Kidney (tissue), 13 donors: ENCODE measurements at regions not wholly inside any gene's neighbourhood (a gene's known extent, or its start where the extent isn't known, plus 50 kb on each side); places are given as distances from the start of the nearest gene placed in this dataset.

Source experiments
- DNase-seq, 5 donors: peaks; one replicate each; pipeline ENCODE4 v3.0.0-alpha.2; 2013 to 2020
- FAIRE-seq: peaks from 2 replicates; lab custom pipeline; 2012; peaks lifted over from hg19 to GRCh38; lab: Jason Lieb, UNC
- H3K27ac ChIP-seq, 2 donors: one replicate each; pipeline ENCODE4 v1.7.0; 2013; ENCODE audit warnings: low read depth in 2 of 2, low read length in 2 of 2, inconsistent platforms in 1 of 2
- H3K27me3 ChIP-seq: one replicate; pipeline ENCODE4 v1.7.1; 2013; ENCODE audit warnings: low read length, inconsistent platforms; ENCODE audit not compliant: control insufficient read depth, insufficient read depth
- H3K36me3 ChIP-seq, 3 donors: one replicate each; pipeline versions ENCODE4 v1.7.0 to v1.7.1; 2013; ENCODE audit warnings: low read length in 3 of 3, control low read depth in 1 of 3, inconsistent platforms in 1 of 3; ENCODE audit not compliant: insufficient read depth in 3 of 3, control insufficient read depth in 2 of 3
- H3K4me1 ChIP-seq, 3 donors: one replicate each; pipeline versions ENCODE4 v1.7.0 to v1.7.1; 2013; ENCODE audit warnings: low read length in 3 of 3, inconsistent platforms in 1 of 3, low read depth in 1 of 3; ENCODE audit not compliant: control insufficient read depth in 2 of 3, insufficient read depth in 2 of 3
- H3K4me3 ChIP-seq, 3 donors: one replicate each; pipeline versions ENCODE4 v1.7.0 to v1.8.1; 2013; ENCODE audit warnings: low read length in 3 of 3, control low read depth in 1 of 3, inconsistent platforms in 1 of 3
- H3K9ac ChIP-seq, 3 donors: one replicate each; pipeline versions ENCODE4 v1.7.0 to v1.7.1; 2013; ENCODE audit warnings: low read length in 3 of 3, control low read depth in 1 of 3, inconsistent platforms in 1 of 3
- H3K9me3 ChIP-seq, 3 donors: one replicate each; pipeline versions ENCODE4 v1.7.0 to v1.7.1; 2013; ENCODE audit warnings: low read length in 3 of 3, control low read depth in 1 of 3, inconsistent platforms in 1 of 3; ENCODE audit not compliant: control insufficient read depth in 2 of 3, insufficient read depth in 1 of 3
- intact Hi-C: fragments of 100-400 bp; cut with DNase I; formaldehyde crosslinking; loops from one replicate; pipeline ENCODE4 v1.11.1; 2022
- TF ChIP-seq, protein P1 (sequence below): IDR thresholded peaks from 3 replicates; pipeline ENCODE4 v1.5.1; 2012; ENCODE audit warnings: mild to moderate bottlenecking, moderate library complexity, borderline replicate concordance; ENCODE audit not compliant: insufficient read depth; ENCODE audit errors: extremely low read depth
- donor health status: control.
- donor health status: control.
- donor health status: control.
- donor health status: control.
- donor health status: control.
- donor health status: DM: yes; HTN: yes; CAD: no.
- donor health status: Normal renal cell carcinoma (clear cell type).

DNA sequence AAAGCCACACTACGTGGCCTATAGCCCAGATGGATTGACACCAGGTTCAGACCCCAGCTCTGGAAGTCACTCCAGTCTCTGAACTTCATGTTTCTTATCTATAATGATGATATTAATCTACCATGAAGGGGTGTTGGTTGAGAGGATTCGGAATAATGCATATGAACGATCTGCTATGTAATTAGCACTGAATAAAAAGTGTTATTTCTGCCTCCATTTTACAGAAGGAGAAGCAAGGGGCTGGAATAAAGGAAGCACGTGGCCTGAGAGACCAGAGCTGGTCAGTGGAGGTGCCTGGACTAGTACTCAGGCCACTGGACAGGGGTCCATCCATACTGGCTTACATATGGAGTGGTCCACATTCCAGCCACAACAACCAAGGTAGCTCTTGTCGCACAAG is 166.5 kb upstream of the MYCN start:
- Histone ChIP-seq H3K27ac (no peak overlapping the region), H3K9ac (no peak overlapping the region), H3K4me1 (no peaks in the 10 kb centered on the region), H3K36me3 (no peaks in the 10 kb centered on the region), H3K4me3 (no peak overlapping the region), H3K9me3 (no peaks in the 10 kb centered on the region), H3K27me3 (no peaks in the 10 kb centered on the region)
- DNase-seq = no peak
- intact Hi-C loops = no loop called here
- TF ChIP-seq, protein P1, sequence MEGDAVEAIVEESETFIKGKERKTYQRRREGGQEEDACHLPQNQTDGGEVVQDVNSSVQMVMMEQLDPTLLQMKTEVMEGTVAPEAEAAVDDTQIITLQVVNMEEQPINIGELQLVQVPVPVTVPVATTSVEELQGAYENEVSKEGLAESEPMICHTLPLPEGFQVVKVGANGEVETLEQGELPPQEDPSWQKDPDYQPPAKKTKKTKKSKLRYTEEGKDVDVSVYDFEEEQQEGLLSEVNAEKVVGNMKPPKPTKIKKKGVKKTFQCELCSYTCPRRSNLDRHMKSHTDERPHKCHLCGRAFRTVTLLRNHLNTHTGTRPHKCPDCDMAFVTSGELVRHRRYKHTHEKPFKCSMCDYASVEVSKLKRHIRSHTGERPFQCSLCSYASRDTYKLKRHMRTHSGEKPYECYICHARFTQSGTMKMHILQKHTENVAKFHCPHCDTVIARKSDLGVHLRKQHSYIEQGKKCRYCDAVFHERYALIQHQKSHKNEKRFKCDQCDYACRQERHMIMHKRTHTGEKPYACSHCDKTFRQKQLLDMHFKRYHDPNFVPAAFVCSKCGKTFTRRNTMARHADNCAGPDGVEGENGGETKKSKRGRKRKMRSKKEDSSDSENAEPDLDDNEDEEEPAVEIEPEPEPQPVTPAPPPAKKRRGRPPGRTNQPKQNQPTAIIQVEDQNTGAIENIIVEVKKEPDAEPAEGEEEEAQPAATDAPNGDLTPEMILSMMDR = no peak
- FAIRE-seq = no peak

DNA sequence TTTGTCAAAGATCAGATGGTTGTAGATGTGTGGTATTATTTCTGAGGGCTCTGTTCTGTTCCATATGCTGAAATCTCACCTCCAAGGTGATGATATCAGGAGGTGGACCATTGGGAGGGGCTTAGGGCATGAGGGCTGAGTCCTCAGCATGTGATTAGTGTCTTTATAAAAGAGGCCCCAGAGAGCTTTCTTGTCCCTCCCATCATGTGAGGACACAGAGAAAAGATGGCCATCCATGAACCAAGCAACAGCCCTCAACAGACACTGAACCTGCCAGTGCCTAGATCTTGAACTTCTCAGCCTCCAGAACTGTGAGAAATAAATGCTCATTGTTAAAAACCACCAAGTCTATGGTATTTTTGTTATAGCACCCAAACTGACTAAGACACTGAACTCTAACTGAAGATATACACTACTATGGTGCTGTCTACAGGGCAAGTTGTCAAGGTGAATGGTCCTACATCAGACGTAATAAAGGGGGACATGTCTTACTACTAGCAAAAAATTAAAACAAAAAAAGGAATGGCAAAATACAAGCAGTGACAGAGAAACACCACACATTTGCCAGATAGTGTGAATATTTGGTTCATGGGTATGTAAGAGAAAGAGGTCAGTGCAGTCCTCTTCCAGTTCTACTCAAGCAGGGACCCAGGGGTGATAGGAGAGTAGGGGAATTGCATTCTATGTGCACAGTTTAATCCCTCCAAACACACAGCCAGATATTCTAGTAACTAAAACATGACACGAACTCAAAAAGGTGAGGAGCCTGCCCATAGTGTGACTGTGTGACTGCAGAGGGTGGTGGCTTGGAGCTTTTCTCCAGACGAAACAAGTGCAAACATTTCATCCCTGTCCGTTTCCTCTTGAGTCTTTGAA is 164.4 kb upstream of the MYCN start:
- H3K9ac ChIP-seq = no peak overlapping the region
- no peaks in the 10 kb centered on the region for H3K36me3 ChIP-seq
- H3K9me3 ChIP-seq = no peaks in the 10 kb centered on the region
- no peaks in the 10 kb centered on the region for H3K27me3 ChIP-seq
- FAIRE-seq (no peak), DNase-seq (no peak)
- no peaks in the 10 kb centered on the region for H3K4me1 ChIP-seq
- intact Hi-C loops = no loop called here
- H3K4me3 ChIP-seq = no peak overlapping the region
- no peak overlapping the region for H3K27ac ChIP-seq
- TF ChIP-seq, protein P1 = no peak

DNA sequence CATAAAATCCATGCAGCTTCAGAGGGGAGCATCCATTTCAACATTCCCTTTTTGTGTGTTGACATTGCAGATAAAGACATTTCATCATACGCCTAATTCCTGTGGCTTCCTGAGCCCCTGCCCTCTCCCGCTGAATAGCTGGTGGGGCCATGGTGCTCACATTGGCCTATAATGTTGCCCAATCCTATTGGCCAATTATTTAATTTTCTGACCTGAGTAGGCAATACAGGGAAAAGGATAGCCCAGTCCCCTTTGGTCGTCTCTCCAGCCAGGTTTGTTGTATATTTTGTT is 163.8 kb upstream of the MYCN start:
- Histone ChIP-seq H3K9me3 (no peaks in the 10 kb centered on the region), H3K4me1 (no peaks in the 10 kb centered on the region), H3K4me3 (no peak overlapping the region), H3K9ac (no peak overlapping the region), H3K27ac (no peak overlapping the region), H3K27me3 (no peaks in the 10 kb centered on the region), H3K36me3 (no peaks in the 10 kb centered on the region)
- no peak for FAIRE-seq
- intact Hi-C loops = no loop called here
- no peak for DNase-seq
- TF ChIP-seq, protein P1 = no peak
